MCF 10A (cell line): ENCODE measurements at regions not wholly inside any gene's neighbourhood (a gene's known extent, or its start where the extent isn't known, plus 50 kb on each side); places are given as distances from the start of the nearest gene placed in this dataset.
A peak's percentile ranks its signal among the peaks of the same experiment; 100 is the strongest.

ENCODE experiments used
- BruUV-seq: library from RNA; stranded (reverse); fragments of 400-500 nt; replicated peaks from 2 replicates; lab custom pipeline; 2021; lab: Mats Ljungman, UMichigan
- CTCF ChIA-PET: fragments of 300-600 bp; sonication (Branson Sonifier 250); formaldehyde crosslinking; extraction: SDS; loops from one replicate; lab custom pipeline; 2021; ENCODE audit warnings: antibody characterized with exemption, inconsistent platforms; lab: Yijun Ruan, JAX
- POLR2A ChIA-PET: fragments of 300-600, 350-650 bp; sonication (Branson Sonifier 250); formaldehyde crosslinking; extraction: SDS; loops from one replicate; lab custom pipeline; 2020; ENCODE audit warnings: antibody characterized with exemption, inconsistent platforms; lab: Yijun Ruan, JAX
- DNase-seq: peaks from one replicate; pipeline ENCODE4 v3.0.0-alpha.2; 2018; ENCODE audit not compliant: unreplicated experiment
- H3K27ac Mint-ChIP-seq: one replicate; pipeline ENCODE4 v1.8.0; 2022; ENCODE audit warnings: mild to moderate bottlenecking, low read depth, mixed read lengths; ENCODE audit not compliant: unreplicated experiment
- H3K27me3 Mint-ChIP-seq: one replicate; pipeline ENCODE4 v1.8.0; 2022; ENCODE audit warnings: mixed read lengths; ENCODE audit not compliant: insufficient read depth, unreplicated experiment
- H3K36me3 Mint-ChIP-seq: one replicate; pipeline ENCODE4 v1.8.0; 2022; ENCODE audit warnings: mild to moderate bottlenecking, moderate library complexity, mixed read lengths; ENCODE audit not compliant: insufficient read depth, unreplicated experiment
- H3K4me1 Mint-ChIP-seq: one replicate; pipeline ENCODE4 v1.8.0; 2022; ENCODE audit warnings: mixed read lengths; ENCODE audit not compliant: insufficient read depth, unreplicated experiment
- H3K4me3 Mint-ChIP-seq: one replicate; pipeline ENCODE4 v1.8.0; 2022; ENCODE audit warnings: mild to moderate bottlenecking, moderate library complexity, mixed read lengths; ENCODE audit not compliant: unreplicated experiment
- H3K9me3 Mint-ChIP-seq: one replicate; pipeline ENCODE4 v1.8.0; 2022; ENCODE audit warnings: mixed read lengths; ENCODE audit not compliant: unreplicated experiment
- CTCF ChIP-seq: fragments of 200-600 bp; IDR thresholded peaks from one replicate; pipeline ENCODE4 v1.8.0; 2022; ENCODE audit warnings: antibody characterized with exemption, mild to moderate bottlenecking; ENCODE audit not compliant: unreplicated experiment
- intact Hi-C: fragments of 100-400 bp; cut with micrococcal nuclease; formaldehyde crosslinking; loops from 2 replicates; pipeline ENCODE4 v1.14.1; 2022

GRCh38 chr5:87184605-87185004, 83.1 kb upstream of the RASA1 start:
- BruUV-seq = no TSS peak
- ChIA-PET POLR2A (no interaction called here), CTCF (no interaction called here)
- intact Hi-C loops = no loop called here
- peaks cover 4% of the 10 kb centered on the region for H3K4me1 Mint-ChIP-seq
- H3K9me3 Mint-ChIP-seq = no peaks in the 10 kb centered on the region
- no peak overlapping the region for H3K4me3 Mint-ChIP-seq
- no peaks in the 10 kb centered on the region for H3K27me3 Mint-ChIP-seq
- H3K36me3 Mint-ChIP-seq = no peaks in the 10 kb centered on the region
- TF ChIP-seq CTCF = no peak
- no peak for DNase-seq
- no peak overlapping the region for H3K27ac Mint-ChIP-seq

- peak; percentile 30 for DNase-seq
Measured at GRCh38 chr5:87185838-87186237, 81.8 kb upstream of the RASA1 start.

GRCh38 chr5:87188391-87188790, 79.3 kb upstream of the RASA1 start:
- H3K9me3 Mint-ChIP-seq = no peaks in the 10 kb centered on the region
- intact Hi-C loops = no loop called here
- peaks cover 11% of the 10 kb centered on the region for H3K4me1 Mint-ChIP-seq
- H3K27ac Mint-ChIP-seq = no peak overlapping the region
- no peak for DNase-seq
- ChIA-PET CTCF (no interaction called here), POLR2A (no interaction called here)
- no peak for TF ChIP-seq CTCF
- H3K36me3 Mint-ChIP-seq = no peaks in the 10 kb centered on the region
- no peak overlapping the region for H3K4me3 Mint-ChIP-seq
- BruUV-seq = no TSS peak
- H3K27me3 Mint-ChIP-seq = no peaks in the 10 kb centered on the region

More at GRCh38 chr5:87185838-87186237, 81.8 kb upstream of the RASA1 start:
- TF ChIP-seq CTCF = no peak
- intact Hi-C loops = no loop called here
- Mint-ChIP-seq H3K27me3 (no peaks in the 10 kb centered on the region), H3K9me3 (no peaks in the 10 kb centered on the region), H3K4me1 (peaks cover 11% of the 10 kb centered on the region), H3K4me3 (no peak overlapping the region), H3K27ac (no peak overlapping the region), H3K36me3 (no peaks in the 10 kb centered on the region)
- ChIA-PET POLR2A (no interaction called here), CTCF (interaction anchor here (1.0 kb wide), 1 partner anchor 216 kb away, joined by 3 read pairs; no protein-coding TSS in a partner anchor)
- BruUV-seq = no TSS peak

GRCh38 chr5:87190041-87190440, 77.6 kb upstream of the RASA1 start:
- no peak for TF ChIP-seq CTCF
- no peaks in the 10 kb centered on the region for H3K36me3 Mint-ChIP-seq
- H3K4me3 Mint-ChIP-seq = no peak overlapping the region
- no peak for DNase-seq
- no peak overlapping the region for H3K27ac Mint-ChIP-seq
- no TSS peak for BruUV-seq
- intact Hi-C loops = no loop called here
- H3K9me3 Mint-ChIP-seq = no peaks in the 10 kb centered on the region
- ChIA-PET CTCF (no interaction called here), POLR2A (no interaction called here)
- H3K27me3 Mint-ChIP-seq = no peaks in the 10 kb centered on the region
- H3K4me1 Mint-ChIP-seq = peaks cover 17% of the 10 kb centered on the region
